ENCODE measurements at regions not wholly inside any gene's neighbourhood (a gene's known extent, or its start where the extent isn't known, plus 50 kb on each side); places are given as distances from the start of the nearest gene placed in this dataset.

- TF ChIP-seq CTCF (IDR thresholded peaks at IDR 0.05; ENCODE audit: insufficient read depth, low read depth, low read length, missing control alignments) = no peak
- no peak overlapping the region for H3K4me3 ChIP-seq (ENCODE audit: low read depth, low read length)
- no peak for DNase-seq (ENCODE audit: low read depth)
Measured at GRCh38 chr4:58723954-58724353, 1613.8 kb upstream of the IGFBP7 start.

- DNase-seq (ENCODE audit: low read depth) = no peak
- no peak for TF ChIP-seq CTCF (IDR thresholded peaks at IDR 0.05; ENCODE audit: insufficient read depth, low read depth, low read length, missing control alignments)
Measured at GRCh38 chr4:58711039-58711438, 1600.9 kb upstream of the IGFBP7 start.

GRCh38 chr4:58688568-58688967 lies 1578.4 kb upstream of the IGFBP7 start:
- TF ChIP-seq CTCF (IDR thresholded peaks at IDR 0.05; ENCODE audit: insufficient read depth, low read depth, low read length, missing control alignments) = no peak
- H3K4me3 ChIP-seq (ENCODE audit: low read depth, low read length) = no peak overlapping the region
- DNase-seq (ENCODE audit: low read depth) = no peak

More at GRCh38 chr4:58711039-58711438, 1600.9 kb upstream of the IGFBP7 start:
- no peak overlapping the region for H3K4me3 ChIP-seq (ENCODE audit: low read depth, low read length)

- no peak for TF ChIP-seq CTCF (IDR thresholded peaks at IDR 0.05; ENCODE audit: insufficient read depth, low read depth, low read length, missing control alignments)
- no peak for DNase-seq (ENCODE audit: low read depth)
- no peak overlapping the region for H3K4me3 ChIP-seq (ENCODE audit: low read depth, low read length)
Measured at GRCh38 chr4:58679886-58680285, 1569.7 kb upstream of the IGFBP7 start.

- DNase-seq (ENCODE audit: low read depth) = no peak
- no peak overlapping the region for H3K4me3 ChIP-seq (ENCODE audit: low read depth, low read length)
- no peak for TF ChIP-seq CTCF (IDR thresholded peaks at IDR 0.05; ENCODE audit: insufficient read depth, low read depth, low read length, missing control alignments)
Measured at GRCh38 chr4:58679051-58679450, 1568.9 kb upstream of the IGFBP7 start.

GRCh38 chr4:58669783-58670182 lies 1559.6 kb upstream of the IGFBP7 start:
- TF ChIP-seq CTCF (IDR thresholded peaks at IDR 0.05; ENCODE audit: insufficient read depth, low read depth, low read length, missing control alignments) = no peak
- no peak overlapping the region for H3K4me3 ChIP-seq (ENCODE audit: low read depth, low read length)
- DNase-seq (ENCODE audit: low read depth) = no peak

- TF ChIP-seq CTCF (IDR thresholded peaks at IDR 0.05; ENCODE audit: insufficient read depth, low read depth, low read length, missing control alignments) = no peak
- DNase-seq (ENCODE audit: low read depth) = no peak
- no peak overlapping the region for H3K4me3 ChIP-seq (ENCODE audit: low read depth, low read length)
Measured at GRCh38 chr4:58665649-58666048, 1555.5 kb upstream of the IGFBP7 start.

Data from GM12865 (cell line).